Esophagus muscularis mucosa (tissue), 4 donors: ENCODE measurements at regions not wholly inside any gene's neighbourhood (a gene's known extent, or its start where the extent isn't known, plus 50 kb on each side); places are given as distances from the start of the nearest gene placed in this dataset.

Experiments used
- DNase-seq: peaks from one replicate; pipeline ENCODE4 v3.0.0-alpha.2; 2017; ENCODE audit errors: extremely low spot score
- H3K27ac ChIP-seq, 4 donors: fragments of 200-600 bp; sonication (generic); replicated peaks in 1 of 4; 1 replicate in 3 of 4; 2 replicates in 1 of 4; pipeline ENCODE4 v1.5.1; 2016 to 2019; ENCODE audit warnings: mild to moderate bottlenecking in 1 of 4
- H3K27me3 ChIP-seq, 4 donors: fragments of 200-600 bp; sonication (generic); one replicate each; pipeline versions ENCODE4 v1.5.1 to v1.6.0; 2016 to 2019
- H3K36me3 ChIP-seq, 4 donors: fragments of 200-600 bp; sonication (generic); one replicate each; pipeline ENCODE4 v1.5.1; 2016 to 2019
- H3K4me1 ChIP-seq, 4 donors: fragments of 200-600 bp; sonication (generic); one replicate each; pipeline ENCODE4 v1.5.1; 2016 to 2019
- H3K4me3 ChIP-seq, 4 donors: fragments of 200-600 bp; sonication (generic); 1 replicate in 2 of 4; 2 replicates in 2 of 4; pipeline ENCODE4 v1.5.1; 2016 to 2019; ENCODE audit warnings: mild to moderate bottlenecking in 4 of 4, moderate library complexity in 1 of 4
- H3K9me3 ChIP-seq, 4 donors: fragments of 200-600 bp; sonication (generic); 1 replicate in 3 of 4; 2 replicates in 1 of 4; pipeline ENCODE4 v1.5.1; 2016 to 2019
- EP300 ChIP-seq: sonication (generic); formaldehyde crosslinking; IDR thresholded peaks from one replicate; pipeline ENCODE4 v1.6.1; 2017; ENCODE audit warnings: antibody characterized with exemption
- POLR2A ChIP-seq: fragments of 450-650 bp; IDR thresholded peaks from one replicate; pipeline ENCODE4 v1.6.1; 2017; ENCODE audit warnings: antibody characterized with exemption, moderate library complexity, mild to moderate bottlenecking, low read depth
- POLR2AphosphoS5 ChIP-seq, 2 donors: sonication (generic); formaldehyde crosslinking; IDR thresholded peaks; one replicate each; pipeline ENCODE4 v1.6.1; 2017; ENCODE audit warnings: antibody characterized with exemption in 2 of 2
- WGBS: methylation state at CpG from one replicate; pipeline ENCODE4 v1.1.5; 2018; 5-methylcytosine and 5-hydroxymethylcytosine counted together
- intact Hi-C: fragments of 100-400 bp; cut with DNase I; formaldehyde crosslinking; loops from one replicate; pipeline ENCODE4 v1.15.1; 2023
- TF ChIP-seq, protein P1 (sequence below), 3 experiments: fragments of 200-600 bp in 2 of 3; fragments of 450-650 bp in 1 of 3; sonication (generic) in 2 of 3; IDR thresholded peaks; one replicate each; pipeline ENCODE4 v1.5.1; 2017 to 2019; ENCODE audit warnings: antibody characterized with exemption in 3 of 3, mild to moderate bottlenecking in 2 of 3, moderate library complexity in 1 of 3

DNA sequence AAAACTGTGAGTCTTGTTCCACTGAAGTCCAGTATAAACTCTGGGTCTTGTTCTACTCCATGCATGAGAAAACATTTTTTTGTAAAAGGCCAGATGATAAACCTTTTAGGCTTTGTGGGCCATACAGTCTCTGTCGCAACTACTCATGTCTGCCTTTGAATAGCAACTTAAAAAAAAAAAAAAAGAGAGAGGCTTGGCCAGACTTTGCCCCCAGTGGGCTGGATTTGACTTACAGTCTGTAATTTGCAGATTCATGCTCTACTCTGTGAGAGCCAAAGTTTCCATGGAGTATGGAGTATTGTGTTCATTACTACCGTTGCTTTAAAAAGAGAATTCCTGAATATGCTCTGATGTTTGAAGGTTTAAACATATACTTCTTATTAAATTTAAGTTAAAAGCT, 654.9 kb upstream of the PKN2 start:
- intact Hi-C loops: no loop called here

GRCh38 chr1:88029899-88030298, 654.2 kb upstream of the PKN2 start:
- Histone ChIP-seq H3K9me3 (no peaks in the 10 kb centered on the region), H3K4me1 (no peaks in the 10 kb centered on the region), H3K27ac (no peak overlapping the region), H3K27me3 (no peaks in the 10 kb centered on the region), H3K36me3 (no peaks in the 10 kb centered on the region), H3K4me3 (no peak overlapping the region)
- no peak for TF ChIP-seq POLR2A
- TF ChIP-seq EP300: no peak
- TF ChIP-seq POLR2AphosphoS5 (IDR thresholded peaks at IDR 0.05): no peak
- TF ChIP-seq, protein P1, sequence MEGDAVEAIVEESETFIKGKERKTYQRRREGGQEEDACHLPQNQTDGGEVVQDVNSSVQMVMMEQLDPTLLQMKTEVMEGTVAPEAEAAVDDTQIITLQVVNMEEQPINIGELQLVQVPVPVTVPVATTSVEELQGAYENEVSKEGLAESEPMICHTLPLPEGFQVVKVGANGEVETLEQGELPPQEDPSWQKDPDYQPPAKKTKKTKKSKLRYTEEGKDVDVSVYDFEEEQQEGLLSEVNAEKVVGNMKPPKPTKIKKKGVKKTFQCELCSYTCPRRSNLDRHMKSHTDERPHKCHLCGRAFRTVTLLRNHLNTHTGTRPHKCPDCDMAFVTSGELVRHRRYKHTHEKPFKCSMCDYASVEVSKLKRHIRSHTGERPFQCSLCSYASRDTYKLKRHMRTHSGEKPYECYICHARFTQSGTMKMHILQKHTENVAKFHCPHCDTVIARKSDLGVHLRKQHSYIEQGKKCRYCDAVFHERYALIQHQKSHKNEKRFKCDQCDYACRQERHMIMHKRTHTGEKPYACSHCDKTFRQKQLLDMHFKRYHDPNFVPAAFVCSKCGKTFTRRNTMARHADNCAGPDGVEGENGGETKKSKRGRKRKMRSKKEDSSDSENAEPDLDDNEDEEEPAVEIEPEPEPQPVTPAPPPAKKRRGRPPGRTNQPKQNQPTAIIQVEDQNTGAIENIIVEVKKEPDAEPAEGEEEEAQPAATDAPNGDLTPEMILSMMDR (IDR thresholded peaks at IDR 0.05): no peak
- no peak for DNase-seq
- intact Hi-C loops: no loop called here

More for the DNA sequence above, 654.9 kb upstream of the PKN2 start:
- Histone ChIP-seq H3K27me3 (no peaks in the 10 kb centered on the region), H3K4me3 (no peak overlapping the region), H3K4me1 (no peaks in the 10 kb centered on the region), H3K36me3 (no peaks in the 10 kb centered on the region), H3K27ac (no peak overlapping the region), H3K9me3 (no peaks in the 10 kb centered on the region)
- no peak for DNase-seq
- WGBS: 81% methylated on average over 2 of the region's 2 CpGs
- TF ChIP-seq, protein P1 (IDR thresholded peaks at IDR 0.05): no peak
- TF ChIP-seq POLR2A (no peak), POLR2AphosphoS5 (IDR thresholded peaks at IDR 0.05) (no peak)

DNA sequence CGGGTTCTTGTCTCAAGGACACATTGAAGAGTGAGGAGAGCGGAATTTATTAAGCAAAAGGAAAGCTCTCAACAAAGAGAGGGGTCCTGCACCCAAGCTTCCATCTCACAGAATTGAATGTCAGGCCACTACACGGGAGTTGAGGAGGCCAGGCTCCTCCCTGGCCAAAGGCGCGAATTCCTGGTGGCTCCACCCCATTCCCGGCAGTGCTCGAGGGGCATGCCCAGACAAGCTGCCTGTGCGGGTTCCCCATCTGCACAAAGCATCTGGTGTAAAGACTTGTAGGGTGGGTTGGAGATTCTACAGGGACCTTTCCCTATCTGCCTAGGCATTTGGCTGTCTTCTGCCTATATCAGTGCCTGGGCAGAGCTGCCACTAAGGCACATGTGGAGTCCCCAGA, 648.5 kb upstream of the PKN2 start:
- no peak for DNase-seq
- H3K27ac ChIP-seq: no peak overlapping the region
- TF ChIP-seq EP300 (no peak), POLR2AphosphoS5 (IDR thresholded peaks at IDR 0.05) (no peak), POLR2A (no peak)
- TF ChIP-seq, protein P1 (IDR thresholded peaks at IDR 0.05): no peak
- H3K4me3 ChIP-seq: no peak overlapping the region
- no peaks in the 10 kb centered on the region for H3K4me1 ChIP-seq
- peaks cover 0 to 17% (median 7%) of the 10 kb centered on the region in 4 donors for H3K9me3 ChIP-seq
- no peaks in the 10 kb centered on the region for H3K27me3 ChIP-seq
- WGBS: 96% methylated on average over 7 of the region's 8 CpGs
- intact Hi-C loops: no loop called here
- H3K36me3 ChIP-seq: no peaks in the 10 kb centered on the region

- no peak for TF ChIP-seq EP300
- TF ChIP-seq POLR2AphosphoS5 (IDR thresholded peaks at IDR 0.05): no peak
- no peak for TF ChIP-seq POLR2A
- TF ChIP-seq, protein P1 (IDR thresholded peaks at IDR 0.05): no peak
- Histone ChIP-seq H3K4me1 (no peaks in the 10 kb centered on the region), H3K27ac (no peak overlapping the region), H3K27me3 (no peaks in the 10 kb centered on the region), H3K36me3 (no peaks in the 10 kb centered on the region), H3K9me3 (peaks cover 0 to 21% (median 7%) of the 10 kb centered on the region in 4 donors), H3K4me3 (no peak overlapping the region)
- intact Hi-C loops: no loop called here
- DNase-seq: no peak
- 91% methylated on average over 9 of the region's 12 CpGs for WGBS
Observed at GRCh38 chr1:88036345-88037014, 647.6 kb upstream of the PKN2 start.

- no peaks in the 10 kb centered on the region for H3K36me3 ChIP-seq
- DNase-seq: no peak
- TF ChIP-seq POLR2AphosphoS5 (IDR thresholded peaks at IDR 0.05) (no peak), EP300 (no peak), POLR2A (no peak)
- TF ChIP-seq, protein P1 (IDR thresholded peaks at IDR 0.05): no peak
- H3K4me1 ChIP-seq: no peaks in the 10 kb centered on the region
- intact Hi-C loops: no loop called here
- no peak overlapping the region for H3K4me3 ChIP-seq
- H3K9me3 ChIP-seq: peaks cover 0 to 21% (median 7%) of the 10 kb centered on the region in 4 donors
- no peaks in the 10 kb centered on the region for H3K27me3 ChIP-seq
- 82% methylated on average over 1 of the region's 1 CpG for WGBS
- no peak overlapping the region for H3K27ac ChIP-seq
Observed at GRCh38 chr1:88039240-88039639, 644.8 kb upstream of the PKN2 start.
